OCI-LY1 (cell line): ENCODE measurements at regions not wholly inside any gene's neighbourhood (a gene's known extent, or its start where the extent isn't known, plus 50 kb on each side); places are given as distances from the start of the nearest gene placed in this dataset.

Experiments
- CTCF ChIP-seq: fragments of 200-600 bp; sonication (generic), shearing (Covaris generic); IDR thresholded peaks from 2 replicates; pipeline ENCODE4 v1.5.1; 2017; ENCODE audit warnings: mild to moderate bottlenecking, antibody characterized with exemption, low read length, moderate library complexity, mixed read lengths
- EZH2 ChIP-seq: fragments of 200-600 bp; sonication (generic), shearing (Covaris generic); IDR thresholded peaks from 2 replicates; pipeline ENCODE4 v1.8.0; 2017; ENCODE audit warnings: borderline replicate concordance, mixed run types, mild to moderate bottlenecking, antibody characterized with exemption, low read length, moderate library complexity, mixed read lengths

DNA sequence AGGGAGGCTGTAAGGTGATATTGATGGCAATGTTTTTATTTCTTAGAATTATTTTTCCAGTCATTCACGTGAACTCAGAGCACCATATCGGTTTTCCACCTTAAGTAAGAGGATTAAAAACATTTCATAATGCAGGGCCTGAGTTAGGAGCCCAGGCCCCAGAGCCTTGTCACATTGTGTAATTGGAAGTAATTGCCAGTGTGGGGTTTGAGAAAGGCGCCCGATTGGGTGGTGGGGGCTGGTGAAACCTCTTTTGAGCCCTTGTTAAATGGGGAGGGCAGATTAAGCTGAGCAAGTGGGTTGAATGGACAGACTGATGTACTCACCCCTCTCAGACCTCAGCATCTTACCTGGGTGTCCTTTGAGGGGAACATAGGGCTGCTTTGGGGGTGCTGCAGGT is 116.7 kb upstream of the PITX1 start:
- TF ChIP-seq CTCF (no peak), EZH2 (no peak)
